G401 (cell line): ENCODE measurements at regions not wholly inside any gene's neighbourhood (a gene's known extent, or its start where the extent isn't known, plus 50 kb on each side); places are given as distances from the start of the nearest gene placed in this dataset.
A peak's percentile ranks its signal among the peaks of the same experiment; 100 is the strongest.

Experiments used
- DNase-seq: peaks from one replicate; pipeline ENCODE4 v3.0.0-alpha.2; 2015; ENCODE audit warnings: low spot score
- in situ Hi-C: cut with HindIII; loops from 2 replicates; pipeline ENCODE4 v1.10.0; 2016; ENCODE audit warnings: low sequenced_read_pairs, mixed read lengths

GRCh38 chr6:25010176-25010575, 74.4 kb upstream of the RIPOR2 start:
- in situ Hi-C loops = no loop called here
- no peak for DNase-seq

DNA sequence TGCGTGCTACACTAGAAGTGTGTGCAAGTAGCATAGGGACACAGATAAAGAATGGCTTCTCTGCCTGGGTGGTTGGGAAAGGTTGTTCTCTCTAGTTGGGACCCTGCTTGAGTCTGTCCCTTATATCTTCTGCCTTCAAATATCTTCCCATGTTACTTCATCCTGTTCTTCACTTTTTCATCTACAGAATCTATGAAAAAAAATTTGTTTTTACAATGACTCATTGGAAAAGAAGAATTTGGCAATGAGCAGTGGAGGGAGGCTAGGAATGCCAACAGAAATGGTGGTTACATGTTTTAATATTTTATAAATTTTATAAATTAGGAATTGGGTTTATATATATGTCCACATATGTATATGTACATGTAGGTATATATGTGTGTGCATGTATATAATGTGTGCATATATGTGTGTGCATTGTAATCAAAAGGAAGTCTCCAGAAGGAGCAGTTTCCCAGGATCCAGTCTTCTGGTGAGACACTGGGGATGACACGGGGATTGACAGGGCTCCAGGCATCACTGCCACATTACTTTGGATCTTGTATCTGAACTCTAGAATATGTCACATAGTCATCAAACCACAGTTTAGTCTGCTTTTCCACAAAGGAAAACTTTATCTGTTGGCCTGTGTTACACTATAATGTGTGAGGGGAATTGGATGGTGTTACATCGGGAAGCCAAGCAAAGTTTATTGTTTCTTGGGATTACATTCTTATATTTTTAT, 75.3 kb upstream of the RIPOR2 start:
- in situ Hi-C loops = no loop called here
- DNase-seq = no peak

DNA sequence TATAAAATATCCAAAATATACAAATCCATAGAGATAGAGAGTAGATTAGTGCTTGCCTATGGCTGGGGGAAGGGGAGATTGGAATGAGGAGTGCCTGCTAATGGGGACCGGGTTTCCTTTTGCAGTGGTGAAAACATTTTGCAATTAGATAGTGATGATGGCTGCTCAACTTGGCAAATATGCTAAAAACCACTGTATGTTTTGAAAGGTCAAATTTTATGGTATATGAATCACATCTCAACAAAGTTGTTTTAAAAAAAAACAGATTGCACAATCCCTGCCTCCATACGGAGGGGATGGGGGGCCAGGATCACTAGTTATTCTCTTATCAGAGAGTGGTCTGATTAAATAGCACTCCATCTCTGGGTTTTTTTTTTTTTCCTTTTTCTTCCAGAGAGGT, 76.9 kb upstream of the RIPOR2 start:
- in situ Hi-C loops = no loop called here
- no peak for DNase-seq

GRCh38 chr6:25013246-25013645, 77.5 kb upstream of the RIPOR2 start:
- in situ Hi-C loops = no loop called here
- DNase-seq = no peak

DNA sequence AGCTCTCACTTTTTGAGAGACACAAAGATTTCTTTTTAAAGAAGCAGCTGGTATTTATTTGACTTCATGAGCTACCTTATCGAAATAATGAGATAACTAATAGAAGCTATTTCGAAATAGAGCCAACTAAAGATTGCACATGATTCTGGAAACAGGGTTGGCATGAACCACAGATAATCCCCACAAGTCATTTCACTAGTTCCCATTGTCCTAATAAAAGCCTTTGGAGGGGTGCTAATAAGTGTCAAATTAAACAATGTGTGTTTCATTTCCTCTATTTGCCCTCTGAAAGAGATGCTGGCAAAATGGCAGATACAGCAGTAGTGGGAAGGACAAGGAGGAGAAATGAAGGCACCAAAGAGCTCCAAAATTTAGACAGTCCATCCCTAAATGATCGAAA, 78.6 kb upstream of the RIPOR2 start:
- in situ Hi-C loops = no loop called here
- no peak for DNase-seq

GRCh38 chr6:25014791-25015560, 79.2 kb upstream of the RIPOR2 start:
- in situ Hi-C loops = no loop called here
- DNase-seq = no peak

GRCh38 chr6:25016014-25016720, 80.4 kb upstream of the RIPOR2 start:
- in situ Hi-C loops = no loop called here
- no peak for DNase-seq

- in situ Hi-C loops = no loop called here
Observed at GRCh38 chr6:25017486-25017885, 81.7 kb upstream of the RIPOR2 start.

GRCh38 chr6:25017932-25018567, 82.3 kb upstream of the RIPOR2 start:
- in situ Hi-C loops = no loop called here
- DNase-seq = peak; percentile 11

More at GRCh38 chr6:25017486-25017885, 81.7 kb upstream of the RIPOR2 start:
- no peak for DNase-seq

- in situ Hi-C loops = no loop called here
- DNase-seq = no peak
Observed at GRCh38 chr6:25018568-25018954, 82.8 kb upstream of the RIPOR2 start.

GRCh38 chr6:25022140-25022553, 86.4 kb upstream of the RIPOR2 start:
- in situ Hi-C loops = no loop called here
- no peak for DNase-seq

DNA sequence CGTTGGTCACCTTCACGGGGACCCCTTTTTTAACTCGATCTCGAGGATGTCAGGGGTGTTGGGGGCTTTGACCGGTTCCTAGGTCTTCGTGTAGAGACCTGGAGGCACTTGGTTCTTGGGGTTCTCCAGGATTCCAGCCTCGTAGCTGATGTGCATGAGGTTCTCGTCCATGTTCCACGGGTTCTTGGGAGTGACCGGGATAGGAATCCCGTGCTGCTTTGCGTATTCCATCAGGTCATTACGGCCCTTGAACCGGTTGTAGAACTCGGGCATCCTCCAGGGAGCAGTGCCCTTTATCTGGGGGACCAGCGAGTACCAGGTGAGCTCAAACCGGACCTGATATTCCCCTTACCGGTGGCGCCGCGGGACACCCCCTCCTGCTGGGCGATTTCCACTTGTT, 88.0 kb upstream of the RIPOR2 start:
- in situ Hi-C loops = no loop called here
- DNase-seq = no peak

- in situ Hi-C loops = no loop called here
- no peak for DNase-seq
Observed at GRCh38 chr6:25024821-25025220, 89.1 kb upstream of the RIPOR2 start.

- no peak for DNase-seq
- in situ Hi-C loops = no loop called here
Observed at GRCh38 chr6:25025248-25025918, 89.6 kb upstream of the RIPOR2 start.

DNA sequence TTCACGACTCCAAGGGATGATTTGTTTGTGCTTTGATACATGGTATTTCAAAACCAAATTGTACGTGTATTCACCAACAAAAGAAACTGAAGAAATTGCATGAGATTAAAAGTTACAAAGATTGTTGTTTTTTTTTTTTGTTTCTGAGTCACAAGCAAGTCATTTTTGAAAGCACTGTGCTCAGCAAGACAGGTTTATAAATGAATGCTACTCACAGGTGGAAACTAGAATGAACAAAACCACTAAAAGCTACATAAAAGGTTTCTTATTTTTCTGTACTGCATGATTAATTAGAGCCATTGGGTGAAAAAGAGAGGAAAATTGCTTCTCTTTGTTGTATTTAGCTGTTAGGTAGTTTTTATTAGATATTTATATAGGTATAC, 90.2 kb upstream of the RIPOR2 start:
- in situ Hi-C loops = no loop called here

DNA sequence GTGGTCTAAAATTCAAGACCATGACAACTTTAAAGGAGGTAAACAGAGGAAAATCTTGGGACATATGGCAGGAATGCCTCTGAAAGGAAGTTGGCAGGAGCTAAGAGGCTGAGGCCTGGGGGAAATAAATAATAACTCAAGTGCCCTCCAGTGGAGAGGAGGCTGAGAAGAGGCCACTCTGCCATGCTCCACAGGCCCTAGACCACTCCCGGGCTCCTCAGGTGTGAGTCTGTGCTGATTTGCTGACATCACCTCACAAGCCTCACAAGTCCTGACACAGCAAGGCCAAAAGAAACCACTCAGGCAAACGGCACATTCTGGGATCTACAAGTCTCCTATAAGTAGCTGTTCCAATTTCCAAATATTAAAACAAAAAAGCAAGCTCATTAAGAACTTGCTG, 91.0 kb upstream of the RIPOR2 start:
- no peak for DNase-seq
- in situ Hi-C loops = no loop called here

More for the DNA sequence above, 90.2 kb upstream of the RIPOR2 start:
- DNase-seq = no peak

DNA sequence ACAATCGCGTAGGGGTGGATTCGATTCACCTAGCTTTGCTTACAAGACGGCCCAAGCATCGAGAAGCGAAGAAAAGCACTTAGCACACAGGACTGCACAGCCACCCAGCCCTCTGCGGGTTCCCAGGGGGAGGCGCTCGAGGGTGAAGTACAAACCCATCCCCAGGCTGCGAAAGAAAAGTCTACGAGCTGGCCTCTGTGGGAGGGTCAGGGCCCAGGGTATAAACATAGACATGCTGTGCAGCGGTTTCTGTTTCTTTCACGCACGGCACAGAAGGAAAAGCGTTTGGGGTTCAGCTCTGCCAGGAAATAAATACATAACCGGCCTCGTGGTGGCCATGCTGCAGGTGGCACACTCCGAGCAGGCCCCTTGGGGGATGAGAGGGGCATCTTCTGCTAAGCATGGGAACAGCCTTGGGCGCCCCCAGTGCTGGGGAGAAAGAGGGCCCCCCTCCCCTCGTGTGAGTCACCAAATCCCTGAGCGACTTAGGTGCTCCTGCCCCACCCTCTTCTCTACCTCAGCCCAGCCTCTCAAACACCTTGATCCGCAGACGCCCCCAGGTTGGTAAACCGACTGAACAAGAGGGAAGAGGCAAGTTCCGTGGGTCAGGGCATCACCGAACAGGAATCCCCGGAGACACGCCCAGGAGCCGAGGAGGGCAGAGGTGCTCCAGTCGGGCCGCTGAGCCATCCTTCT, 91.6 kb upstream of the RIPOR2 start:
- in situ Hi-C loops = no loop called here
- DNase-seq = no peak

DNA sequence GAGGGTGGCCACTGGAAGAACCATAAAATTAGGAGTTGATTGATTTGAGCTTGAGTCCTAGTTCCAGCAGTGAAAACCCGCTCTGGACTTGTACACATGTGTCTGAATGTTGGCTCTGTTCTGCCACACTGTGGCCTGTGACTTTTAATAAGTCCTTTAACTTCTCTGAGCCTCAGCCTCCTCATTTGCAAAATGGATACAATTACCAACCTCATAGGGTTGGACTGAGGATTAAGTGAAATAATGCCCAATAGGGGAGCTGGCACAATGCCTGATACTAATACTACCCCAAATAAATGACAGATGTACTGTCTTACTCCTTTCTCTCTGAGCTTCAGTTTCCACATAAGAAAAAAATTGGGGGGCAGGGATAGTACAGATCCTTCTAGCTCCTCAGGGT, 92.6 kb upstream of the RIPOR2 start:
- no peak for DNase-seq
- in situ Hi-C loops = no loop called here

- in situ Hi-C loops = no loop called here
- DNase-seq = no peak
Observed at GRCh38 chr6:25032934-25033333, 97.2 kb upstream of the RIPOR2 start.
